ENCODE measurements at regions not wholly inside any gene's neighbourhood (a gene's known extent, or its start where the extent isn't known, plus 50 kb on each side); places are given as distances from the start of the nearest gene placed in this dataset.

GRCh38 chr12:87136330-87136976 lies 880.3 kb upstream of the MGAT4C start:
- no peak for DNase-seq (ENCODE audit: low read depth in 4 of 4, low spot score in 3 of 4)

DNA sequence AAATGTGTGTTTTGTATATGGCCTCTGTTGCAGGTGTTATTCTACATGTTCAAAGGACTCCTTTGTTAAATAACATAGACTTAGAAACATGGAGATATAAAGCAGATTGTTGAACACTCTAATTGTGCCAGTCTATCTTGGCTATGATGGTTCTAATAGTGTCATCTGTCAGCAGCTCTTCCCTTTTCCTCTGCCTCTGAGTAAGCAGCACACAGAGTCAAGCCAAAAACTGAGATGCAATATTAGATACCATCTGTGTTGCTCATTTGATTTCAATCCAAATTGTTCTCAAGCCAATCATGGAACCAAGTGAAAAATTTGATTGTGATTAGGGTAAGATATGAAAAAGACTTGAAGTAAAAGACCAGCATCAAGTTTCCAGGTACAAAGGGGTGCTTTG lies 871.1 kb upstream of the MGAT4C start:
- DNase-seq (ENCODE audit: low read depth in 4 of 4, low spot score in 3 of 4), result no peak

GRCh38 chr12:87121896-87122295 lies 865.7 kb upstream of the MGAT4C start:
- no peak for DNase-seq (ENCODE audit: low read depth in 4 of 4, low spot score in 3 of 4)

GRCh38 chr12:87120440-87120839 lies 864.2 kb upstream of the MGAT4C start:
- DNase-seq (ENCODE audit: low read depth in 4 of 4, low spot score in 3 of 4), result no peak

- no peak for DNase-seq (ENCODE audit: low read depth in 4 of 4, low spot score in 3 of 4)
Observed at GRCh38 chr12:87119713-87120112, 863.5 kb upstream of the MGAT4C start.

DNA sequence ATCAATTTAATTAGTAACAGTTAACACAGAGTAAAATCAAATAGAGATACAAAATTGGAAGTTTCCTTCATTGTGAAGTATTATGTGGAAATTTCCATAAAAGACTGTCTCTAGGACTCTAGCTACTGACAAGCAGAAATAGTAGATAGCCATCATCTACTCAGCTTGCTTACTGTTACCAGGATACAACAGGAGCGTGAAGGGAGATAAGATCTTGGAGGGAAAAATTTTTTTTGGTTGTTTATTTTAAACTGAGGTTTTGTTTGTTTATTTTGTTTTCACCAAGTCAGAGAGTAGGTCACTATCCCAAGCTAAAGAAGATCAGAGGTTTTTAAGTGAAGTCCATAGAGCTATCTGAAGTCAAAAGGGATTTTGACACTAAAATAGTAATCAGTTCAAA lies 861.3 kb upstream of the MGAT4C start:
- DNase-seq (ENCODE audit: low read depth in 4 of 4, low spot score in 3 of 4), result no peak

DNA sequence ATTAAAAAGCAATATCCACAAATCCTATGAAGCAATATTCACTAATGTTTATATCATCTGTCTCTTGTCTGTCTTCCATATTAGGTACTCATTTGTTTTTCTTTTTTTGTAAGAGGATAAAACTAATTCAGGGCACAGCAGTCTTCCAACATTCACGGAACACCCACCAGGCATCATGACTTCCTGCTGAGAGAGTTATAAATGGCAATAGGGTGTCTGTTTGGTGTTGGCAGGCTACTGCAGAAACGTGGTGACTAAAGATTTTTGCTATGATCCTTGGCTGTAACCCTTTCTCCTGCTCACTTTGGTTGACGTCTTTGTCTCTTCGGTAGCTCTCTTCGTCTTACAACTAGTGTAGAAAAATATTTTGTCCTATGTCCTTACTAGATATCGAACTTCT lies 860.6 kb upstream of the MGAT4C start:
- no peak for DNase-seq (ENCODE audit: low read depth in 4 of 4, low spot score in 3 of 4)

- no peak for DNase-seq (ENCODE audit: low read depth in 4 of 4, low spot score in 3 of 4)
Observed at GRCh38 chr12:87112571-87113345, 856.6 kb upstream of the MGAT4C start.

DNA sequence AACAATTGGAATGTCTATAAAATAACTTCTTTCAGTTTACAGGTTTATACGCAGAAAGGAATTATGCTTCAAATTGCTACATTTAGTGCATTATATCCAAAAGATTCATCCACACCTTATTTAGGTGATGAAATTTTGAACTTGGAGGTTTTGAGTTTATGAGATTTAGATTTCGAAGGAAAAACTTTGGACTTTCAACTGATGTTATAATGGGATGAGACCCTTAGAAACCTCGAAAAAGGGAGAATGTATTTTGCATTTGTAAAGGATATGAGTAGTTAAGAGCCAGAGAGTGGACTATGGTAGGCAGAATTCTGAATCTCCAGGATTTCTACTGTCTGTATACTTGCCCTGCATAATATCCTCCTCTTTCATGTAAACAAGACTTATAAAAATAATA lies 851.6 kb upstream of the MGAT4C start:
- DNase-seq (ENCODE audit: low read depth in 4 of 4, low spot score in 3 of 4), result no peak

GRCh38 chr12:87107270-87107669 lies 851.1 kb upstream of the MGAT4C start:
- no peak for DNase-seq (ENCODE audit: low read depth in 4 of 4, low spot score in 3 of 4)

DNA sequence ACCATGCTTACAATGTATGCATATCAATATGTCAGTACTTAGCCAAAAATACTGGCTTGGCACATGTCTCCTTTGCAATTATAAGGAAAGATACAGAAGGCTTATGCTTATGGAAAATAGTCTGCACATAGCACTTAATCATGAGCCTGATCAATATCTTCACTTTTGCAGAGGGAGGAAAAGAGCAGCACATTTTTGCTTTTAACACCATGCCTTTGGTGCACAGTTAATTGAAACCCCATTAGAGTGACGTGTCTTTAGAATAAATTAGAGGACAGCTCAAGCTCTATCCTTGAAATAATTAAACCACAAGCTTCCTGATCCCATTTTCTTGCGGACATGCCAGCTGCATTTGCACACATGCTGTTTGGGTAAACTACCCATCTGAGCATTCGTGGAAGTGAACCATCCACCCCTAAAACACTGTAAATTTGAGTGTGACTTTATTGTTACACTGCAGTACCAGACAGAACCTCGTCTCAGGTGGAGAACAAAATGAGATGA lies 839.9 kb upstream of the MGAT4C start:
- no peak for DNase-seq (ENCODE audit: low read depth in 4 of 4, low spot score in 3 of 4)

GRCh38 chr12:87094356-87094755 lies 838.2 kb upstream of the MGAT4C start:
- DNase-seq (ENCODE audit: low read depth in 4 of 4, low spot score in 3 of 4), result no peak

DNA sequence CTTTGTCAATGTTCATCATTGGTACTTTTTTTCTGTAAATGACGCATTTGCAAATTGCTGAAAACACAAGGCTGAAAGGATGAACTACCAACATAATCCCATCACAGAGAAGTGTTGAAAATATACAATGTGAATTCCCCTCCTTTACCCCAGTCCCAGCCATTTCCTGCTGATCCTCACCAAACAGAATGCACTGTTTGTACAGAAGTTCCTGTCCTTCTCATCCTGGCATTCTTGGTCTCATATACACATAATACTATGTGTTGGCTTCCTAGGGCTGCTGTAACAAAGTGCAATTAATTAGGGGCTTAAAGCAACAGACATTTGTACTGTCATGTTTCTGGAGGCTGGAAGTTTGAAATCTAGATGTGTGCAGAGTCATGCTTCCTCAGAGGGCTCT lies 836.2 kb upstream of the MGAT4C start:
- no peak for DNase-seq (ENCODE audit: low read depth in 4 of 4, low spot score in 3 of 4)

DNA sequence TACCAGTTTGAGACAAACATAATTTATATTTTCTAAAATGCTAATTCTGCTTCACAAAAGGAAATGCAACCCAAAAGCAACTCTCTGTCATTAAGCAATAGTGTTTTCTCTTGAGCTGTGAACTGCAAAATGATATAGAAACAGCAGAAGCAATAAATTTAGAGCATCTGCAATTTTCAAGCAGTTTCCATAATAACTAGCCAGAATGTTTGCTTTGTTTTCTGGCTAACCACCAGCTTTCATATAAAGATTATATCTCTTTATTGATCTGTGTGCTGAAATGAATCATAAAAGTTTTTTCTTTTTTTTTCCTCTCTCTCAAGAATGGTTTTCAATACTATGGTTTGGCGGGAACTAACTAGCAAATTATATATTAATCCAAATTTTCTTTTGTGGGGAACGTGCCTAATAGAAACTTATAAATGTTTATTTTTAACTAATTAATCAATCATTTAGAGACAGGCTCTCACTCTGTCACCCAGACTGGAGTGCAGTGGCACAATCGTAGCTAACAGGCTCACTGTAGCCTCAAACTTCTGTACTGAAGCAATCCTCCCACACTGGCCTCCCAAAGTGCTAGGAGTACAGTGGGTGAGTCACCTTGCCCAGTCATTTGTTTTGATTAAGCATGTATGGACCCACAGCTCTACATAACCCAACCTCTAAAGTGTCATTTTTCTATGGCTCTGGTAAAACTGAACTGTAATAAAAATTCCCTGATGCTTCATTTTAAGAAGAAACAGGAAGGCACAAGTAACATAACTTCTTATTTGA lies 830.1 kb upstream of the MGAT4C start:
- DNase-seq (ENCODE audit: low read depth in 4 of 4, low spot score in 3 of 4), result no peak

DNA sequence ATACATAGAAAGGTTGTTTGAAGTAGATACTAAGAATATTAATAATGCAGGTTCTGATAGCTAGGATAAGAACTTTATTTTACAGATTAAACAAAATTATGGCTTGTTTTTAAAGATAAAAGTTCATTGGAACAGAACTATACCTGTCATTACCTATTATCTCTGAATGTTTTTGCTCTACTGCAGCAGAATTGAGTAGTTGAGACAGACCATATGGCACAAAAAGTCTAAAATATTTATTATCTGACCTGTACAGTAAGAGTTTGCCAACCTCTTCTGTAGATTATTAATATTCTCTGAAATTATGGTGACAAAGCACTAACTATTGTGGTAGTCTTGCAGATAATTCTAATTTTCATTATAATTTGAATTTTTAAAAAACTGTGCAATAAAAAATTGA lies 829.1 kb upstream of the MGAT4C start:
- DNase-seq (ENCODE audit: low read depth in 4 of 4, low spot score in 3 of 4), result no peak

GRCh38 chr12:87082756-87083155 lies 826.6 kb upstream of the MGAT4C start:
- DNase-seq (ENCODE audit: low read depth in 4 of 4, low spot score in 3 of 4), result no peak

DNA sequence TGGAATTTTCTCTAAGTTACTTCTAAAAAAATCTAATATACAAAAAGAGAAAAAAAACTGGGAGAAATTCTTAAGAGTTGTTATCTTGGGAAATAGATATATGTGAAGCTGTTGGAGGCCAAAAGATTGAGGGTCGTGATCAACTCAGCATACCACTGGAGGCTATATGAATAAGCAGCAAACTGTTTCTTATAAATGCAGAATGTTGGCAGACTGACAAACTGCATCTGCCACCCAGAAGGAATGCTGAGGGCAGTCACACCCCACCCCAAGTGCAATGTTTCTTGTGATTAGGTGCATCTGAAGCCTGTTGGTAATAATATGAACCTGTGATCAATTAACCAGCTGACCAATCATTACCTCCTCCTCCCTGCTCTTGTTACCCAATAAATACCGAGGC lies 818.6 kb upstream of the MGAT4C start:
- no peak for DNase-seq (ENCODE audit: low read depth in 4 of 4, low spot score in 3 of 4)

- DNase-seq (ENCODE audit: low read depth in 4 of 4, low spot score in 3 of 4), result no peak
Observed at GRCh38 chr12:87066326-87066725, 810.1 kb upstream of the MGAT4C start.

DNA sequence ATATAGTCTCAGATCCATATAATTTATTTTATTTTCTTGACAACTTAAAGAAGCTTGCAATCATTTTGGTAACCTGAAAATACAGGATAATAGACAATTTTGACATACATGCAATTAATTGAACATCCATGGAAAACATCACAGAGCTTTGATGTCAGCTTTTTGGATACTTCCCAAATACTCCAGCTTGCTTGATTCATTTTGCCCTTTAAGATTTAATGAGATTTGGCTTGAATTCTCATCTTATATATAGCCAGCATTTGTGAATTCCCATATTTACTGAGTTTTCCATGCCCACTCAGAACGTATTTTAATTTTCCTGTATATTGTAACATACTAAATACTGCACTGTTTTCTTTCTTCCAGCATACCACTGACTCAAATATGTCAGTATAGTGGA lies 803.0 kb upstream of the MGAT4C start:
- DNase-seq (ENCODE audit: low read depth in 4 of 4, low spot score in 3 of 4), result no peak

DNA sequence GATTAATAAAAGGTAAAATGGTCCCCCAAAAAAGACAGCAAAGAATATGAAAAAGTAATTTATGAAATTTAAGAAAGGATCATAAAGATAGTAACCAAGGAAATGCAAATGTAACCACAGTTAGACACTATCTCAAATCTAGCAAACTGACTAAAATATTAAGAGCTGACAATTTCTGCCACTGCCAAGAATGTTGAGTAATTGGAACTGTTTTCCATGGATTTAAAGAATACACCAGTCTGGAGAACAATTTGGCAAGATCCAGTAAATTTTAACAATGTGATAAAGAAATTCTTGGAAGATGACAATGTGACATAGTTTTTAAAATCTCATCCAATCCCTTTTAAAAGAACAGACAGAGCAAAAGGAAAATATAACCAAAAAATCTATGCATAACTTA lies 798.0 kb upstream of the MGAT4C start:
- DNase-seq (ENCODE audit: low read depth in 4 of 4, low spot score in 3 of 4), result no peak

DNA sequence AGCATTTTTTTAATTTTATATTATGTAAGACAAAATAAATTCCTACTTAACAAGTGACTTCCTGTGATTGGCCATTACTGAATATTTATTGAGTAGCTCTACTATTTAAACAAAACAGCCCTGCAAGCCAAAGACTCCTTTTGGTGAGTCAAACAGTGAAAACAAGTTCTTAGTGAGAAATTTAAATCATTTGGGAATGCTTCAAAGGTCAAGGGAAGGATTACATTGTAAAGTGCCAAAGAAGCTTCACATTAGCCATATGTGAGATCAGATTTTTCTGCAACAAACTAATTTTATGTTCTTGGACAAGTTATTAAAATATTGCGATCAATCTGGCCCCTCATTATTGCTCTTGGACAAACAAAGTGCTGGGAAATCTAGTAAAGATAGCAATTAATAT lies 795.4 kb upstream of the MGAT4C start:
- DNase-seq (ENCODE audit: low read depth in 4 of 4, low spot score in 3 of 4), result no peak

GRCh38 chr12:87047691-87048090 lies 791.5 kb upstream of the MGAT4C start:
- DNase-seq (ENCODE audit: low read depth in 4 of 4, low spot score in 3 of 4), result no peak

All from left renal pelvis (tissue), 4 donors.